GM10248 (cell line): ENCODE measurements at regions not wholly inside any gene's neighbourhood (a gene's known extent, or its start where the extent isn't known, plus 50 kb on each side); places are given as distances from the start of the nearest gene placed in this dataset.

Experiments
- CTCF ChIA-PET: fragments of 300-600 bp; sonication (Branson Sonifier 250); formaldehyde crosslinking; extraction: SDS; loops from one replicate; lab custom pipeline; 2021; ENCODE audit warnings: antibody characterized with exemption; lab: Yijun Ruan, JAX
- POLR2A ChIA-PET: fragments of 350-650 bp; sonication (Branson Sonifier 250); formaldehyde crosslinking; extraction: SDS; loops from one replicate; lab custom pipeline; 2020; ENCODE audit warnings: antibody characterized with exemption; lab: Yijun Ruan, JAX
- DNase-seq: peaks from one replicate; pipeline ENCODE4 v3.0.0; 2012; ENCODE audit errors: extremely low spot score
- TF ChIP-seq, protein P1 (sequence below): IDR thresholded peaks from 2 replicates; pipeline ENCODE4 v1.5.1; 2012; ENCODE audit warnings: mild to moderate bottlenecking, low read depth; ENCODE audit errors: extremely low read depth, missing control alignments, control extremely low read depth

DNA sequence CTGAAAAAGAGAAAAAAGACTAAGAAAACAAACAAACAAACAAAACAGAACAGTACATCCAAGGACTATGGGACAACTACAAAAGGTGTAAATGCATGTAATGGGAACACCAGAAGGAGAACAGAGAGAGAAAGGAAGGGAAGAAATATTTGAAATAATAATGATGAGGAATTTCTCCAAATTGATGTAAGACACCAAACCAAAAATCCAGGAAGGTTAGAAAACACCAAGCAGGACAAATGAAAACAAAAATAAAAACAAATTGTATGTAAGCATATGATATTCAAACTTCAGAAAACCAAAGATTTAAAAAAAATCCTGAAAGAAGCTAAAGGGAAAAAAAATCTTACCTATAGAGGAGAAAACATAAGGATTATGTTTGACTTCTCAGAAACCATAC is 125.9 kb upstream of the ACTBL2 start:
- TF ChIP-seq, protein P1, sequence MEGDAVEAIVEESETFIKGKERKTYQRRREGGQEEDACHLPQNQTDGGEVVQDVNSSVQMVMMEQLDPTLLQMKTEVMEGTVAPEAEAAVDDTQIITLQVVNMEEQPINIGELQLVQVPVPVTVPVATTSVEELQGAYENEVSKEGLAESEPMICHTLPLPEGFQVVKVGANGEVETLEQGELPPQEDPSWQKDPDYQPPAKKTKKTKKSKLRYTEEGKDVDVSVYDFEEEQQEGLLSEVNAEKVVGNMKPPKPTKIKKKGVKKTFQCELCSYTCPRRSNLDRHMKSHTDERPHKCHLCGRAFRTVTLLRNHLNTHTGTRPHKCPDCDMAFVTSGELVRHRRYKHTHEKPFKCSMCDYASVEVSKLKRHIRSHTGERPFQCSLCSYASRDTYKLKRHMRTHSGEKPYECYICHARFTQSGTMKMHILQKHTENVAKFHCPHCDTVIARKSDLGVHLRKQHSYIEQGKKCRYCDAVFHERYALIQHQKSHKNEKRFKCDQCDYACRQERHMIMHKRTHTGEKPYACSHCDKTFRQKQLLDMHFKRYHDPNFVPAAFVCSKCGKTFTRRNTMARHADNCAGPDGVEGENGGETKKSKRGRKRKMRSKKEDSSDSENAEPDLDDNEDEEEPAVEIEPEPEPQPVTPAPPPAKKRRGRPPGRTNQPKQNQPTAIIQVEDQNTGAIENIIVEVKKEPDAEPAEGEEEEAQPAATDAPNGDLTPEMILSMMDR, result no peak
- DNase-seq, result no peak
- ChIA-PET CTCF (no interaction called here), POLR2A (no interaction called here)

DNA sequence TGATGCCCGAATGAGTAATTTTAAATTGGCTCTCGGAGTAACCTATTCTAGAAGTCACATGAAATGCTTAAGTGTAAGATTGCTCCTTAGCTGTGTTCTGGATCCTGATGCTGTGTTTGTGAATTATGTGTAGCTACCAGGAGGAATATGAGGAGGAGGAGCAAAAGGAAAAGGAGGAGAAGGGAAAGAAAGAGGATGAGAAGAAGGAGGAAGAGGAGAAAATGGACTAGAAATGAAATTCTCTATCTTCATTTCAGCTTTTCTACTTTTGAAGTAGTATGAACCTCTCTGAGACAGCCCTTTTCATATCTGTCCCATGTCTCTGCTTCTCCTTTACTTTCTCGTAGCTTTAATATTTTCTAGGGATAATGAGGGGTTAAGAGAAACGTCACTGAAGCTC is 119.4 kb upstream of the ACTBL2 start:
- no peak for DNase-seq
- TF ChIP-seq, protein P1, result no peak
- ChIA-PET CTCF (interaction anchor here (1.1 to 2.6 kb wide), 4 partner anchors 8 to 68 kb away, joined by 3 to 9 read pairs (median 6); no protein-coding TSS in a partner anchor), POLR2A (no interaction called here)

DNA sequence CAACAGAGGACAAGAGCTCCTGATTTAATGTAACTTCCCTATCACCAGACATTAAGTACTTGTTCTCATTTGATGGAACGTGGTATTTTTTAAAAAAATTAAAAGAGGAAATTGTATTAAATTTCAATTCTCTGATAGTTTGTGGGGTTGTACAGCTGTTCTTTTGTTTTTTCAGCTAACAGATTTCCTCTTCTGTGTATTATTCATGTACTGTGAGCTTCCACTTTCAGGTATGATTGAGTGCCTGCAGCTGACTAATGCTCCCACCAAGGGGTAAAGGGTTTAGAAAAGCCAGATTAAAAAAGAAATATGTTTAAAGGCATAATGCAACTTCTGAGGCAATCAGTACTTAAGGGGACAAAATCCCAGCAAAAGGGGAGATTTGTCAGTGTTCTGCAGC is 117.7 kb upstream of the ACTBL2 start:
- POLR2A ChIA-PET, result no interaction called here
- DNase-seq, result no peak
- TF ChIP-seq, protein P1, result no peak
- CTCF ChIA-PET, result interaction anchor here (1.6 kb wide), 1 partner anchor 18 kb away, joined by 3 read pairs; no protein-coding TSS in a partner anchor

DNA sequence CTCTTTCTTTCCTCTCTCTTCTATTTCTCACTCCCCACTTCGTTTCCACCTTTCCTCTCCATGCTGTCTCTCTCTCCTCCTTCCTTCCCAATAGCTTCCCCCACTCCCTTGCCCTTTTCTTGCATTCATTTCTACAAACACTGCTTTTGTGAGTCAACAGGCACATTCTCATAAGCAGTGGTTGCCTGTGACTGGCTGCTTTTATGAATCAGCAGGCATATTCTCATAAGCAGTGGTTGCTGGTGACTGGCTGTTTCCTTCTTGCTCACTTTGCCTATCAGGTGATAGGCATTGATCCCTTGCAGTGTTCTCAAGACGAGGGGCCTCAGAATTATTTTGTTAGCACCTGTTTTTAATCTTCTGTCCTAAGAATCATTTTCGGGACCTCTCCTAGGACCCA is 116.1 kb upstream of the ACTBL2 start:
- TF ChIP-seq, protein P1, result no peak
- POLR2A ChIA-PET, result no interaction called here
- CTCF ChIA-PET, result interaction anchor here (1.0 kb wide), 1 partner anchor 14 kb away, joined by 5 read pairs; no protein-coding TSS in a partner anchor
- no peak for DNase-seq

DNA sequence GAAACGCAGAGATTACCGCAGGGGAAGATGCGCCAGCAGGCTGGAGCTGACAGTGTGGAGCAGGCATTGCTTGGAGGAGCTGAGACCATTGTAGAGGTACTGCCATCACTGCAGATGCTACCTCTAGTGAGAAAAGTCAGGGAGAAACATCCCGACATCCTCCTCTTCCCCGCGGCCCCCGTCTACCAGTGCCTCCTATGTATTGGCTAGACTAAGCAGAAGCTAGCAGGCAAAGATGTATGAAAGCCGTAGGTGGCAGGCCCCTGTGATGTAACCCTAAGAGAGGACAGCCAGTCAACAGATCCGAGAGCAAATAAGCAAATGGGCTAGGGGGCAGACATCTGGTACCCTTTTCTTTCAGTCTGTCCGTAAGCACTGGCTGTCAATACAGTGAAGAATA is 115.5 kb upstream of the ACTBL2 start:
- ChIA-PET CTCF (no interaction called here), POLR2A (no interaction called here)
- TF ChIP-seq, protein P1, result no peak
- DNase-seq, result no peak

DNA sequence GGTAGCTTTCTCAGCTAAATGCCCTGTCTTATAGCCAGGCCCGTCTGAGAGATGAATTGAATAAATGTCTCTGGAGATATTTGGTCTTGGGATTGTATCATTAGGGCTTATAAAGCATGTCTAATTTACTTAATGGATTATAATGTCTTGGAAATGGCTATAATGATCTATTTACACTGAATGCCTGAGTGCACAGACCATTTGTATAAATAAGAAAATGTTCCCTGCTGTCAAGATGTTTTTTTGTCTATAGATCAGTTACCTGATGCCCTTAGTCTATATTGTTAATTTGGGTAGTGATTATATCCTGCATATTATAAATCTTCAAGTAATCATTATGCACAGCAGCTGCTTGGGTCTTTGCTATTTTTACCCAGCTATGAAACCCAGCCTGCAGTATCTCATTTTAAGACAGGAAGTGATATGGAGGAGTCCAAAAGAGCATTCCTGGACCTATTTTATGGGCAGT is 112.9 kb upstream of the ACTBL2 start:
- TF ChIP-seq, protein P1, result no peak
- DNase-seq, result no peak
- ChIA-PET POLR2A (no interaction called here), CTCF (no interaction called here)
